ENCODE measurements at regions not wholly inside any gene's neighbourhood (a gene's known extent, or its start where the extent isn't known, plus 50 kb on each side); places are given as distances from the start of the nearest gene placed in this dataset.

- no peak for TF ChIP-seq POLR2A (IDR thresholded peaks at IDR 0.05; ENCODE audit: low read depth, low read length)
- no peak for TF ChIP-seq TAF1 (IDR thresholded peaks at IDR 0.05; ENCODE audit: borderline replicate concordance, low read depth, low read length)
- no peak for TF ChIP-seq POLR2AphosphoS5 (IDR thresholded peaks at IDR 0.05; ENCODE audit: low read depth, low read length)
Measured at GRCh38 chr3:13124631-13125030, 51.4 kb upstream of the IQSEC1 start.
